Activated CD4-positive, alpha-beta T cell treated with anti-CD3 and anti-CD28 coated beads for 24 hours (primary cell): ENCODE measurements at regions not wholly inside any gene's neighbourhood (a gene's known extent, or its start where the extent isn't known, plus 50 kb on each side); places are given as distances from the start of the nearest gene placed in this dataset.
"Not testable (repeated sequence)": the region's sequence is repeated elsewhere in the genome, so short reads cannot be mapped to it uniquely, and the experiment has no call there.

Experiments
- DNase-seq, 2 donors: peaks; one replicate each; pipeline ENCODE4 v3.0.0-alpha.2; 2020; ENCODE audit warnings: low read depth in 2 of 2

DNA sequence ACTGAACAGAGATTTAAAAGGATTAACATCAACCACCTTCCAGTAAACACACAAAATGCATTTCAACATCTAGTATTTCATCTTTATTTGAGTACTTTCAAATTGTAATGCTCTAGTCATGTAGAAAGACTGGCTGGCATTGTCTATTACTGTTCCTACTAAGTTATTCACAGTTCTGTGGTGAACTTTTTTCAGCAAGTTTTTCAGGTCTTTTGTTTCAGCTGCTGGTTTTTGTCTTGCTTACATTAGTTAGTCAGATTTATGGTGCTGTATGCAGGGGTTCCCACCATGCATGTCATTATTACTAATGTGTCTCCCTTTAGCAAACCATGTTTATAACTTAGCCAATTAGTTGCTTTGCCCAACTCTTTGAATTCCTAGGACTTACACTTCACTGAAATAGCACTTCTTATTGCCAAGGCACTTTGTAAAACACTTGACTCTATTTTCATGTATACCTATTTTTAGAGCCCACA, 253.4 kb upstream of the KITLG start:
- DNase-seq: no peak

DNA sequence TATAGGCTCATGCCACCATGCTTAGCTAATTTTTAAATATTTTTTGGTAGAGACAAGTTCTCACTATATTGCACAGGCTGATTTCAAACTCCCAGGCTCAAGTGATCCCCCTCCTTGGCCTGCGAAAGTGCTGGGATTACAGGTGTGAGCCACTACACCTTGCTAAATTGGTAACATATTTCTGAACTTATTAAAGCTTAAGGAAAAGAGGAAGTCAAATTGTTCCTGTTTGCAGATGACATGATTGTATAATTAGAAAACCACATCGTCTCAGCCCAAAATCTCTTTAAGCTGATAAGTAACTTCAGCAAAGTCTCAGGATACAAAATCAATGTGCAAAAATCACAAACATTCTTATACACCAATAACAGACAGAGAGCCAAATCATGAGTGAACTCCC, 248.3 kb upstream of the KITLG start:
- not testable (repeated sequence) for DNase-seq

DNA sequence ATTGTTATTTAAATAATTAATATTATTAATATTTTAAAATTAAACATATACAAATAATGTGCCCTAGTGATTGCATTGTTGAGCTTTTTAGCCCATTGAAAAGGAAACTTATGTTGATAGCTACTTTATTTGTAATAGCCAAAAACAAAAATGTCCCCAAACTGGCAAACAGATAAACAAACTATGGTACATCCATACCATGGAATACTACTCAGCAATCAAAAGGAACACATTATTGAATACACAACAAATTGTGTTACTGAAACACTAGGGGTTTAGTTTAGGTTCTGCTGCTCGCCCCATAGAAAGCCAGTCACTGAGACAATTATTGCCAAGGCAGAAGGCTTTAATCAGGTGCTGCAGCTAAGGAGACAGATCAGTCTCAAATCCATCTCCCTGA, 239.7 kb upstream of the KITLG start:
- DNase-seq: no peak

DNA sequence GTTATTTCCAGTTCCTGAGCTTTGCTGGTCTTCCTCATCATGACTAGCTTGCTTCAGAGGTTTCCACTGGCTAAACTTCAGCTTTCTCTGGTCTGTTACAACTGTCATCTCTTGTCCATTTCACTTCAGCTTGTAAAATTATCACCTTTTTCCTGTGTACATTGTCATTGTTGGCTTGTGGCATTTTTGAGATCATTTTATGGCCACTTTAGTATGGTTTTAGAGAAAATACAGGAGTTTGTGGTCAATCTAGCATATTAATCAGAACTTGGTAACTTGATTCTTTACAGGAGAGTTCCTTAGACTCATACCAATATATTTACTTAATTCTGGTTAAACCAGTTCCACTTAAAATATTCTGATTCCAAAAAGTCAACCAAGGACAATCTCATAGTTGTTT, 235.9 kb upstream of the KITLG start:
- DNase-seq: no peak

DNA sequence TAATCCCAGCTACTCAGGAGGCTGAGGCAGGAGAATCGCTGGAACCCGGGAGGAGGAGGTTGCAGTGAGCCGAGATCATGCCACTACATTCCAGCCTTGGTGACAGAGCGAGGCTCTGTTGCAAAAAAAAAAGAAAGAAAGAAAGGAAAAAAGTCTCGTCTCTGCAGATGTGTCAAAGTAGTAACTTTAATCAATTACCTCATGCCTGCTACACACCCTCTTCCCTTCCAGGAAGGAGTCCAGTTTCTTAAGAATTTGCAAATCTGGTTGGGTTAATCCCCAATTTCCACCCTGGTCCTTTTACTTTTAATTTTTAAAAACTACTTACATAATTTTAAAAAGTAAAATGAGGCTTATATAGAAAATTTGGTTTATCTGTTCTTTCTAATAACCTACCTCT, 234.5 kb upstream of the KITLG start:
- DNase-seq: no peak

DNA sequence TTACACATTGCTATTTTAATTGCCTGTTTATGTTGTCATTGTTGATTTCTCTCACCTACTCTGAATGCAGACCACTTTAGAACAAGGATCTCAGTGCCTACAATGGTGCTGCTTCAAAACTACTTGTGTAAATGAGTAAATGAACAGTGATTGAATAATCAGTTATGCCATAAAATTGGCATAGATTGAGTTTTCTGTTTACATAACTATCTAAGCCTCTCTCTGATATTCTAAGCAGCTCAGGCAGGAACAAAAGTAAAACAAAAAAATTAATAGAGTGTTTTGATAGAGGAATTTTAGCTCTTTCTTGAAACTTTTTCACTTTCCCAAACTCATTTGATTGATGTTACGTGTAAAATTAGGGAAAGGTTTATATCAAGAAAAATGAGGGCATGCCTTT, 232.3 kb upstream of the KITLG start:
- DNase-seq: no peak

DNA sequence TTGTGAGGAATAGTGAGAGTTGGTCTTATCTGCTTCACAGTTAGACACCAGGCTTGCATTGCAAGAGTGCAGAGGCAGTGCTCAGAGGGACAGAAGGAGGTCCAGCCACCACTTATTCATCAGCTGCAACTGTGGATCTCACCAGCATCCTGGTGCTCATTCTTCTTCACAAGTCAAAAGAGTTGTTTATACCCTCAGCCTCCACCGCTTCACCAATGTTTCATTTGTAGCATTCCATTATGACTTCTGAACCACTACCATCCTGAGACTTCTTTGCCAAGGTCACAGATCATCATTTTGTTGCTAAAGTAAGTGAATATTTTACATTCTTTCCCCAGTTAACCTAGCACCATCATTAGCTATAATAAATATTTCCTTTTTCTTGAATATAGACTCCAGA, 230.5 kb upstream of the KITLG start:
- DNase-seq: no peak

DNA sequence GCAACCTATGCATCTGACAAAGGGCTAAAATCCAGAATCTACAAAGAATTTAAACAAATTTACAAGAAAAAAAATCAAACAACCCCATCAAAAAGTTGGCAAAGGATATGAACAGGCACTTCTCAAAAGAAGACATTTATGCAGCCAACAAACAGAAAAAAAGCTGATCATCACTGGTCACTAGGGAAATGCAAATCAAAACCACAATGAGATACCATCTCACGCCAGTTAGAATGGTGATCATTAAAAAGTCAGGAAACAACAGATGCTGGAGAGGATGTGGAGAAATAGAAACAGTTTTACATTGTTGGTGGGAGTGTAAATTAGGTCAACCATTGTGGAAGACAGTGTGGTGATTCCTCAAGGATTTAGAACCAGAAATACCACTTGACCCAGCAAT, 229.6 kb upstream of the KITLG start:
- not testable (repeated sequence) for DNase-seq

GRCh38 chr12:88805692-88806091, 225.4 kb upstream of the KITLG start:
- no peak for DNase-seq

- no peak for DNase-seq
Measured at GRCh38 chr12:88805286-88805685, 225.0 kb upstream of the KITLG start.

GRCh38 chr12:88802096-88802706, 221.9 kb upstream of the KITLG start:
- DNase-seq: no peak

DNA sequence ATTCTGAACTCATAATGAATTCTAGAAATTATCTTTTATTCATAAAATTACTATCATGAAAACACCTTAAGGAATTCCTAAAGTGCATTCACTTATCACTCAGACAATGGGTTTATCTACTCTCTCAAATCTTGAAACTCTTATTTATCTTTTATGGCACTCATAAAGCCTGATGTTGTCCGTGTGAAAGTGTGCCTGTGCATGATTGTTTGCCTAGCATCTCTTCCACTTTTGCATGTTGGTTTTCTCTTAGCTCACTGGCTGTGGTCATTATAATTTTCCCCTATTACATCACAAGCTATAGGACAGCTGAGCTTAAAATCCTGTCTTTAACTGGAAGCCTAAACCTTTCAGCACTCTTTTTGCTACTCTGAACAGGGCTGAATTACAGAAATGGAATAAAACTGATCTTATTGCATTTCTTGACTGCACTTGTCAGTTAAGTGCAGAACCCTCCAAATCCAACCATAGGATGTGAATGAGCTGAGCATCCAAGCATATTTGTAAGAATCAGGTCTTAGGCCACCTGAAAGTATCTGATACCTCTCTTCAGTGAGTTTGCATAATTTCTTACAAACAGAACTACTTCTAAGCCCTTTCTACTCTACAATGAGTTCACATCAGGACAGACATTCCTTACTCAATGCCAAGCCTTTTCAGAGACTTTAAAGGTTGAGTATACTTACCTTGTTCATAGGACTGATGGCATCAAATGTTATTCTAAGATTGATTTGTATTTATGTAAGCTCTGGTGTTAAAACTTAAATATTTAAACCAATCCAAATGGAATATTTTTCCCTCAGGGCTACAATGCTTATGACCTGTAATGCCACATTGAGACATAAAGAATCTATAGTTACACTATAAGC, 221.2 kb upstream of the KITLG start:
- no peak for DNase-seq

DNA sequence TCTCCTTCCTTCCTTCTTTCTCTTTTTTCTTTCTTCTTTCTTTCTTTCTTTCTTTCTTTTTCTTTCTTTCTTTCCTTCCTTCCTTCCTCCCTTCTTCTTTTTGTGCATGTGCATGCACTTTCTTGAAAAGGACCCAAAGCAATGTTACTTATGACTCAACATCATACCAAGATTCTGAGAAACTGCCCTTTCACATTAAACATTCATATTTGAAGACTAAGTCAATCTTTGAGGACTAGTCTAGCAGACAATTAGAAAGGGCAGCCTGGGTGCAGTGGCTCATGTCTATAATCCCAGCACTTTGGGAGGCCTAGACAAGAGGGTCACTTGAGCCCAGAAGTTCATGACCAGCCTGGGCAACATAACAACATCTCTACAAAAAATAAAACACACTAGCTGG, 212.8 kb upstream of the KITLG start:
- no peak for DNase-seq

DNA sequence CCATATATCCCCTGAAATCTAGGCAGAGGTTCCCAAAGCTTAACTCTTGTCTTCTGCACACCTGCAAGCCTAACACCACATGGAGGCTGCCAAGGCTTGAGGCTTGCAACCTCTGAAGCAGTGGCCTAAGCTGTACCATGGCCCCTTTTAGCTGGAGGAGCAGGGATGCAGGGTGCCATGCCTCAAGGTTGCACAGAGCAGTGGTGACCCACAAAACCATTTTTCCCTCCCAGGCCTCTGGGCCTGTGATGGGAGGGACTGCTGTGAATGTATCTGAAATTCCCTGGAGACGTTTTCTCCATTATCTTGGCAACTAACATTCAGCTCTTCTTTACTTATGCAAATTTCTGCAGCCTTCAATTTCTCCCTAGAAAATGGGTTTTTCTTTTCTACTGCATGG, 210.0 kb upstream of the KITLG start:
- DNase-seq: no peak

GRCh38 chr12:88784166-88784565, 203.9 kb upstream of the KITLG start:
- no peak for DNase-seq

DNA sequence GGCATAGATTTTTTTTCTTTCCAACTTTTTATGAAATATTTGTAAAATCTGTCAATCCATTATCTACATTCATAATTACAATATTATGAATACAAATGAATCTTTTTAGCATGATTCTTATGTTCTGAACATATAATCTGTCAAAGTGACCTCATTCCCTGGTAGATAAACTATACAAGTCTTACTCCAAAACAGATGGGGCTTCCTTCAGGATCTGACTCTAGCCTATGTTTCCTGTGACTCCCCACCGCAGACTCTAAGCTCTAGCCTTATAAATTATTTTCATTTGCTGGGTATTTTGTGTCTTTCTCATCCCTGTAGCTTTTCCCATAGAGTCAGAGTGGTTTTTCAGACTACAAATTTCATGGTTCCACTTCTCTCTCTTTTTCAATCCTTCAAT, 202.1 kb upstream of the KITLG start:
- no peak for DNase-seq

GRCh38 chr12:88781909-88782308, 201.6 kb upstream of the KITLG start:
- DNase-seq: no peak

DNA sequence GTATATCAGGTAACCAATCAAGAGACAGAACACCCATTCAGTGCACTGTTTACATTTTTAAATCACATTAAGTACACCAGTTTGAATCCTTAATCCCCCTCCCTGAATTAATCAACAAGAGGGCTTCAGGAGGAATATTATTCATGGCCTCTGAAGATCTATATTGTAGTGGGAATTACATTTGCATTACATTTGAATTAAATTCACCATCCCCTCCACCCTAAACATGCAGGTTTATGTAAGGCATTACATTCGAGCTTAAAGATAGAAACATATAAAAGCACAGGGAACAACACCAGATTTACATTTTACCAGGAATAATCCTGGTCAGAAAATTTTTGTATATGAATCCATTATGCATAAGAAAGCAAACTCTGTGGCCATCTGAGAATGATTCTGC, 197.8 kb upstream of the KITLG start:
- DNase-seq: no peak

GRCh38 chr12:88775742-88776151, 195.5 kb upstream of the KITLG start:
- no peak for DNase-seq

- no peak for DNase-seq
Measured at GRCh38 chr12:88767699-88768098, 187.4 kb upstream of the KITLG start.

- DNase-seq: no peak
Measured at GRCh38 chr12:88764781-88765480, 184.7 kb upstream of the KITLG start.

DNA sequence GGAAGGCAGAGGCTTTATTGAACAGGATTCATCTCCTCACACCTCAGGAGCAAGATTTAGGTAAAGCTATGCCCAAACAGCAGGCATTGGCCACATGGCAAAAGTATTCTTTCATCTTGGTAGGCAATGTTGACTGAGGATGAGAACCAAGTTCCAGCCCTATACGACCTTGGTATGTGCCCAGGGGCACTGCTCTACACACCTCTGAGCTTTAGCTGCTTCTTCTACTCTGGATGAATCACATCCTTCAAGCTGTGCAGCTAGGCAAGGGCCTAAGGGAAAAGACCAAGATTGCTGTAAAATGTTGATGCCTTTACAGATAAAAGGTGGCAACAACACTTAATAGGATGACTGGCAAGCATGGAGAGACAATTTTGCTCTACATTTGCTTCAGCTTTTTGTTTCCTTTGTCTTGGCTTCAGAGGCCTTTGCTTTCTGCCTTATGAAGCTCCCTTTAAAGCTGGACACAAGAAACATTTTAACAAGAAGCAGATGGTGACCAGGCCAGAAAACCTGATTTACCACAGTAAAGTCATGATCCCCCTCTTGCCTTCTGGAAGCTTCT, 183.3 kb upstream of the KITLG start:
- no peak for DNase-seq
